ENCODE measurements at regions not wholly inside any gene's neighbourhood (a gene's known extent, or its start where the extent isn't known, plus 50 kb on each side); places are given as distances from the start of the nearest gene placed in this dataset.

DNA sequence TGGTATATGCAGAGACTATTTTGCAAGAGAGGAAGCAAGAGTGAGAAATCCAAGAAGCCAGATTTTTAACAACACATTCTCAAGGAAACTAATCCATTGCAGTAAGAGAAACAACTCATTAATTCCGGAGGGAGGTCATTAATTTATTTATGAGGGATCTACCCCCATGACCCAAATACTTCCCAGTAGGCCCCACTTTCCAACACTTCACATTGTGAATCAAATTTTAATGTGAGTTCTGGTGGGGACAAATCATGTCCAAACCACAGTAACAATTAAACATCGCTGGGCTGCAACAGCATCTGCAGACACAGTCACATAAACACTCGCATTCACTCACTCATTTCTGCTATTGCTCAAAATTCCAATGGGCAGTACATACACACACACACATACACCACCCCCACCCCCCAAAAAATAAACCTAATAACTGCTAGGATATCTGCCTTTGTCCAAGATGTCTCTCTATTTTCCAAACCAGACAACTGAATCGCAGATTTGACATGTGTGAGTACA is 1483.7 kb downstream of the PCDH9 start:
- no peak for DNase-seq
- Histone ChIP-seq H3K4me3 (ENCODE audit: low read length) (no peak overlapping the region), H3K56ac (ENCODE audit: low read length) (no peak overlapping the region), H3K27me3 (ENCODE audit: insufficient read depth, low read length, poor library complexity) (no peaks in the 10 kb centered on the region), H2AK5ac (ENCODE audit: low read length) (no peak overlapping the region), H4K5ac (ENCODE audit: low read length) (no peak overlapping the region), H3K18ac (ENCODE audit: low read length) (no peak overlapping the region), H3K9ac (ENCODE audit: low read length) (no peak overlapping the region), H3K4ac (ENCODE audit: low read depth, low read length) (no peak overlapping the region), H3K4me1 (ENCODE audit: control insufficient read depth, low read depth, low read length) (no peaks in the 10 kb centered on the region), H4K8ac (ENCODE audit: low read depth, low read length) (no peak overlapping the region), H2BK15ac (replicated peaks; ENCODE audit: low read depth) (no peak overlapping the region), H3K79me2 (ENCODE audit: control insufficient read depth, insufficient read depth, low read length) (no peaks in the 10 kb centered on the region), H3K27ac (ENCODE audit: low read depth, low read length) (no peak overlapping the region), H2BK5ac (ENCODE audit: low read length) (no peak overlapping the region), H3K23ac (ENCODE audit: low read length) (no peak overlapping the region), H3K79me1 (ENCODE audit: low read length) (no peaks in the 10 kb centered on the region), H3K4me2 (ENCODE audit: low read length) (no peak overlapping the region), H2BK120ac (ENCODE audit: low read depth, low read length) (no peak overlapping the region), H3K36me3 (ENCODE audit: control insufficient read depth, insufficient read depth, low read length) (no peaks in the 10 kb centered on the region)
- no CpG with 5 or more reads among the region's 4 CpGs for WGBS (ENCODE audit: extremely low coverage, insufficient coverage, low lambda C conversion rate)

DNA sequence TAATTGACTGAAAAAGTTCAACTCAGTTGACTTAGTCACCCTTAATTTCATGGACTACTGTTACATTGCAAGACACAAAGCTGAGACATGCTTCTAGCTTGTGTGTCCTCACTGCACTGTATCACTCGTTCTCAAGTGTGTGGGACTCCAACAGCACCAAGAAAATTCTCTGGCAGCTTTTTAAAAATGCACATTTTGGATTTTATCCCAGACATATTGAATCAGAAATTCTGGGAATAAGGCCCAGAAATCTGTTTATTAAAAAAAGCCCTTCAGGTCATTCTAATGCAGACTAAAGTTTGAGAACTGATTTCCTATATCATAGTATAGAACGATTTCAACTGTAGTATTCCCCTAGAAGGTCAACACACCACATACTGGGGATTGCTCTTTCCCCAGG is 1485.3 kb downstream of the PCDH9 start:
- H3K4ac ChIP-seq (ENCODE audit: low read depth, low read length) = no peak overlapping the region
- H3K79me2 ChIP-seq (ENCODE audit: control insufficient read depth, insufficient read depth, low read length) = no peaks in the 10 kb centered on the region
- no peaks in the 10 kb centered on the region for H3K4me1 ChIP-seq (ENCODE audit: control insufficient read depth, low read depth, low read length)
- no peak overlapping the region for H2BK5ac ChIP-seq (ENCODE audit: low read length)
- no peak overlapping the region for H3K4me3 ChIP-seq (ENCODE audit: low read length)
- no peak overlapping the region for H3K9ac ChIP-seq (ENCODE audit: low read length)
- no peaks in the 10 kb centered on the region for H3K79me1 ChIP-seq (ENCODE audit: low read length)
- no CpG with 5 or more reads among the region's 2 CpGs for WGBS (ENCODE audit: extremely low coverage, insufficient coverage, low lambda C conversion rate)
- no peak overlapping the region for H3K4me2 ChIP-seq (ENCODE audit: low read length)
- no peak overlapping the region for H3K23ac ChIP-seq (ENCODE audit: low read length)
- H2BK15ac ChIP-seq (replicated peaks; ENCODE audit: low read depth) = no peak overlapping the region
- no peak overlapping the region for H4K8ac ChIP-seq (ENCODE audit: low read depth, low read length)
- H4K5ac ChIP-seq (ENCODE audit: low read length) = no peak overlapping the region
- no peak for DNase-seq
- no peak overlapping the region for H3K27ac ChIP-seq (ENCODE audit: low read depth, low read length)
- H3K18ac ChIP-seq (ENCODE audit: low read length) = no peak overlapping the region
- H3K56ac ChIP-seq (ENCODE audit: low read length) = no peak overlapping the region
- H3K36me3 ChIP-seq (ENCODE audit: control insufficient read depth, insufficient read depth, low read length) = no peaks in the 10 kb centered on the region
- H2BK120ac ChIP-seq (ENCODE audit: low read depth, low read length) = no peak overlapping the region
- no peak overlapping the region for H2AK5ac ChIP-seq (ENCODE audit: low read length)
- no peaks in the 10 kb centered on the region for H3K27me3 ChIP-seq (ENCODE audit: insufficient read depth, low read length, poor library complexity)

DNA sequence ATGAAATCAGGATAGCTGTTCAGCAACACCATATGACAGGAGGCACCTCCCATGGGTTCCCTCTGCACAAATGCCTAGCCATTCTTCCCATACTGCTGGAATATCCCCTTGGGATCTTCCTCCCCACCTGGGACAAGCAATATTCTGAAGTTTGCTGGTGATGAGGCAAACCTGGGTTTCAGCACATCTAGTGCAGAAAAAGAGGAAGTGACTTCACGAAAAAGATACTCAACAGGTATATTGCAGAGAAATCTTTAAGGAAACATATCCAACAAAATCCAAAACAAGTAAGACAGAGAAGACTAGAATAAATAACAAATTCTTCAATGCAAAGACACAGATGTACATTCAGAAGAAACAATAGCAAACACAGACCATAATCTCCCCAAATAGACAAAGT is 1497.0 kb downstream of the PCDH9 start:
- Histone ChIP-seq H3K79me2 (ENCODE audit: control insufficient read depth, insufficient read depth, low read length) (no peaks in the 10 kb centered on the region), H3K4me2 (ENCODE audit: low read length) (no peak overlapping the region), H4K5ac (ENCODE audit: low read length) (no peak overlapping the region), H3K56ac (ENCODE audit: low read length) (no peak overlapping the region), H3K36me3 (ENCODE audit: control insufficient read depth, insufficient read depth, low read length) (no peaks in the 10 kb centered on the region), H3K23ac (ENCODE audit: low read length) (no peak overlapping the region), H2BK5ac (ENCODE audit: low read length) (no peak overlapping the region), H4K8ac (ENCODE audit: low read depth, low read length) (no peak overlapping the region), H3K27ac (ENCODE audit: low read depth, low read length) (no peak overlapping the region), H2AK5ac (ENCODE audit: low read length) (no peak overlapping the region), H2BK120ac (ENCODE audit: low read depth, low read length) (no peak overlapping the region), H3K18ac (ENCODE audit: low read length) (no peak overlapping the region), H2BK15ac (replicated peaks; ENCODE audit: low read depth) (no peak overlapping the region), H3K9ac (ENCODE audit: low read length) (no peak overlapping the region), H3K4ac (ENCODE audit: low read depth, low read length) (no peak overlapping the region), H3K79me1 (ENCODE audit: low read length) (no peaks in the 10 kb centered on the region), H3K4me3 (ENCODE audit: low read length) (no peak overlapping the region), H3K4me1 (ENCODE audit: control insufficient read depth, low read depth, low read length) (no peaks in the 10 kb centered on the region), H3K27me3 (ENCODE audit: insufficient read depth, low read length, poor library complexity) (no peaks in the 10 kb centered on the region)
- WGBS (ENCODE audit: extremely low coverage, insufficient coverage, low lambda C conversion rate) = no CpG with 5 or more reads among the region's 1 CpG
- no peak for DNase-seq

DNA sequence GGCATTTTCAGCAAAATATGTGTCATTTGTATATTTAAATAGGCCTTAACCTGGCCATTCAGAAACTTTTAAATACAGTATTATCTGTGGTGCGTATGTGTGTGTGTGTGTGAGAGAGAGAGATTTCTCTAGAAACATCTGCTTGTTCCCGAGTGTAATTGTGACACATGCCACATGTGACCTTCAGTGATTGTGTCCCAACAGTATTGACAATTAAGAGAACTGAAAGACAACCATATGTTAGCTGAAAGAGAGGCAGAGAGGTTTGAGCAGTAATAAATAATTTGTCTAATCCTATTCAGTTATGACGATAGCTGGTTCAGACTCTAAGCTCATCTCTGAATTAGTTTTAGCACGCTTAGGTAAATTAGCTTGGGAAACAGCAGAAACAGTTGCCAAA is 1503.1 kb downstream of the PCDH9 start:
- H4K8ac ChIP-seq (ENCODE audit: low read depth, low read length) = no peak overlapping the region
- H3K4me2 ChIP-seq (ENCODE audit: low read length) = no peak overlapping the region
- H3K56ac ChIP-seq (ENCODE audit: low read length) = no peak overlapping the region
- H3K79me2 ChIP-seq (ENCODE audit: control insufficient read depth, insufficient read depth, low read length) = no peaks in the 10 kb centered on the region
- no peaks in the 10 kb centered on the region for H3K27me3 ChIP-seq (ENCODE audit: insufficient read depth, low read length, poor library complexity)
- H2BK120ac ChIP-seq (ENCODE audit: low read depth, low read length) = no peak overlapping the region
- H3K36me3 ChIP-seq (ENCODE audit: control insufficient read depth, insufficient read depth, low read length) = no peaks in the 10 kb centered on the region
- H2AK5ac ChIP-seq (ENCODE audit: low read length) = no peak overlapping the region
- H3K9ac ChIP-seq (ENCODE audit: low read length) = no peak overlapping the region
- H3K4ac ChIP-seq (ENCODE audit: low read depth, low read length) = no peak overlapping the region
- H3K4me1 ChIP-seq (ENCODE audit: control insufficient read depth, low read depth, low read length) = no peaks in the 10 kb centered on the region
- H2BK15ac ChIP-seq (replicated peaks; ENCODE audit: low read depth) = no peak overlapping the region
- H3K4me3 ChIP-seq (ENCODE audit: low read length) = no peak overlapping the region
- no peaks in the 10 kb centered on the region for H3K79me1 ChIP-seq (ENCODE audit: low read length)
- no peak overlapping the region for H4K5ac ChIP-seq (ENCODE audit: low read length)
- H3K27ac ChIP-seq (ENCODE audit: low read depth, low read length) = no peak overlapping the region
- no peak for DNase-seq
- no CpG with 5 or more reads among the region's 4 CpGs for WGBS (ENCODE audit: extremely low coverage, insufficient coverage, low lambda C conversion rate)
- no peak overlapping the region for H3K23ac ChIP-seq (ENCODE audit: low read length)
- H2BK5ac ChIP-seq (ENCODE audit: low read length) = no peak overlapping the region
- H3K18ac ChIP-seq (ENCODE audit: low read length) = no peak overlapping the region

DNA sequence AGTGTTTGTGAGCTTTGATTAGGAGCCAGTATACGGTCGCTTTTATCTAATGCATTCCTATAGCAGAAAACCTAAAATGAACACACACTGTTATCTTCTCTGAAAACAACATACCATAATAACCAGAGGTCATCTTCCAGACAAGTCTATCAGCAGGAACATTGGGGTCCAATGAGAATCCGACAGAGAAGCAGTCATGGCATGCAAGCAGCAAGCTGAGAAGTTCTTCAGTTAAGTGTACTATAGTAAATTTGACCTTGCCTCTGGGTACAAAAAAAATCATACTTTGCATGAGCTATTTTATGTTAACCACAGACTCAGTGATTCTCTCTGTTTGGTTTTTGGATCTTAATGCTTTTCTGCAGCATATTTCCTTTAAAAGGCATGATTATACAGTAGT is 1505.1 kb downstream of the PCDH9 start:
- Histone ChIP-seq H3K4me2 (ENCODE audit: low read length) (no peak overlapping the region), H3K9ac (ENCODE audit: low read length) (no peak overlapping the region), H3K79me2 (ENCODE audit: control insufficient read depth, insufficient read depth, low read length) (no peaks in the 10 kb centered on the region), H3K23ac (ENCODE audit: low read length) (no peak overlapping the region), H3K27ac (ENCODE audit: low read depth, low read length) (no peak overlapping the region), H2BK15ac (replicated peaks; ENCODE audit: low read depth) (no peak overlapping the region), H3K56ac (ENCODE audit: low read length) (no peak overlapping the region), H3K18ac (ENCODE audit: low read length) (no peak overlapping the region), H4K5ac (ENCODE audit: low read length) (no peak overlapping the region), H3K4me1 (ENCODE audit: control insufficient read depth, low read depth, low read length) (no peaks in the 10 kb centered on the region), H3K36me3 (ENCODE audit: control insufficient read depth, insufficient read depth, low read length) (no peaks in the 10 kb centered on the region), H4K8ac (ENCODE audit: low read depth, low read length) (no peak overlapping the region), H2BK120ac (ENCODE audit: low read depth, low read length) (no peak overlapping the region), H3K4ac (ENCODE audit: low read depth, low read length) (no peak overlapping the region), H3K79me1 (ENCODE audit: low read length) (no peaks in the 10 kb centered on the region), H2AK5ac (ENCODE audit: low read length) (no peak overlapping the region), H3K27me3 (ENCODE audit: insufficient read depth, low read length, poor library complexity) (no peaks in the 10 kb centered on the region), H3K4me3 (ENCODE audit: low read length) (no peak overlapping the region), H2BK5ac (ENCODE audit: low read length) (no peak overlapping the region)
- WGBS (ENCODE audit: extremely low coverage, insufficient coverage, low lambda C conversion rate) = no CpG with 5 or more reads among the region's 3 CpGs
- DNase-seq = no peak

DNA sequence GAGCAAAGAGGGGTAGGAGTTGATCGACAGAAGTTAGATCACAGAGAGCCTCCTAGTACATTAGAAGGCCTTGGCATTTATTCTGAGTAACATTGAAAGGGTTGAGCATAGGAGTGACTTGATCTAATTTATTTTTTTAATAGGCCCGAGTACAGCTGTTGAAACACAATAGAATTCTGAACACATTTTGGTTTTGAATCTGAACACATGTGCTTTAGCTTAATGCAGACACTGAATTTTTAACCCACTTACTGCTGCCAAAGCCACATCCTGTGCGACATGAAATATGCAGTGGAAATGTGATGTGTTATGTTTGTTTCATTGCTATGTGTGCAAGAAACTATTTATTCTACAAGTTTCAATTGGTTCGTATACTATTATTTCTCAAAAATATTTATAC is 1505.9 kb downstream of the PCDH9 start:
- no peak overlapping the region for H3K56ac ChIP-seq (ENCODE audit: low read length)
- no peak overlapping the region for H3K9ac ChIP-seq (ENCODE audit: low read length)
- no CpG with 5 or more reads among the region's 4 CpGs for WGBS (ENCODE audit: extremely low coverage, insufficient coverage, low lambda C conversion rate)
- no peak overlapping the region for H3K23ac ChIP-seq (ENCODE audit: low read length)
- no peak overlapping the region for H2AK5ac ChIP-seq (ENCODE audit: low read length)
- H3K4me3 ChIP-seq (ENCODE audit: low read length) = no peak overlapping the region
- no peaks in the 10 kb centered on the region for H3K36me3 ChIP-seq (ENCODE audit: control insufficient read depth, insufficient read depth, low read length)
- no peak overlapping the region for H4K8ac ChIP-seq (ENCODE audit: low read depth, low read length)
- H2BK5ac ChIP-seq (ENCODE audit: low read length) = no peak overlapping the region
- no peak overlapping the region for H4K5ac ChIP-seq (ENCODE audit: low read length)
- H3K27me3 ChIP-seq (ENCODE audit: insufficient read depth, low read length, poor library complexity) = no peaks in the 10 kb centered on the region
- H3K18ac ChIP-seq (ENCODE audit: low read length) = no peak overlapping the region
- no peak for DNase-seq
- no peaks in the 10 kb centered on the region for H3K79me1 ChIP-seq (ENCODE audit: low read length)
- H3K4me1 ChIP-seq (ENCODE audit: control insufficient read depth, low read depth, low read length) = no peaks in the 10 kb centered on the region
- no peak overlapping the region for H3K27ac ChIP-seq (ENCODE audit: low read depth, low read length)
- no peak overlapping the region for H2BK120ac ChIP-seq (ENCODE audit: low read depth, low read length)
- no peak overlapping the region for H2BK15ac ChIP-seq (replicated peaks; ENCODE audit: low read depth)
- no peak overlapping the region for H3K4ac ChIP-seq (ENCODE audit: low read depth, low read length)
- H3K79me2 ChIP-seq (ENCODE audit: control insufficient read depth, insufficient read depth, low read length) = no peaks in the 10 kb centered on the region
- H3K4me2 ChIP-seq (ENCODE audit: low read length) = no peak overlapping the region
